HL-60 (cell line): ENCODE measurements at regions not wholly inside any gene's neighbourhood (a gene's known extent, or its start where the extent isn't known, plus 50 kb on each side); places are given as distances from the start of the nearest gene placed in this dataset.

Experiments
- DNase-seq, 2 experiments: peaks; one replicate each; pipeline ENCODE4 v3.0.0-alpha.2; 2010 to 2020; ENCODE audit warnings: low read depth in 1 of 2, low spot score in 1 of 2
- H3K27ac ChIP-seq: fragments of 250-450 bp; sonication (Bioruptor Pico); replicated peaks from 2 replicates; pipeline ENCODE4 v1.5.1; 2020; ENCODE audit warnings: mild to moderate bottlenecking, moderate library complexity
- H3K27me3 ChIP-seq: fragments of 250-450 bp; sonication (Bioruptor Pico); 2 replicates; pipeline ENCODE4 v1.5.1; 2021; ENCODE audit warnings: mild to moderate bottlenecking, moderate library complexity; ENCODE audit not compliant: insufficient read depth, poor library complexity, severe bottlenecking
- H3K4me3 ChIP-seq: replicated peaks from 2 replicates; pipeline ENCODE4 v1.5.1; 2011; ENCODE audit warnings: mild to moderate bottlenecking, control low read depth, low read length; ENCODE audit not compliant: insufficient read depth
- GABPA ChIP-seq: IDR thresholded peaks from 2 replicates; pipeline ENCODE4 v1.6.1; 2012; ENCODE audit warnings: low read depth
- POLR2AphosphoS5 ChIP-seq: IDR thresholded peaks from 2 replicates; pipeline ENCODE4 v1.6.1; 2012; ENCODE audit warnings: low read depth
- SPI1 ChIP-seq: IDR thresholded peaks from 2 replicates; pipeline ENCODE4 v1.6.1; 2012; ENCODE audit warnings: low read depth, mild to moderate bottlenecking, borderline replicate concordance
- TF ChIP-seq, protein P1 (sequence below): IDR thresholded peaks from one replicate; pipeline ENCODE4 v1.5.1; 2011; ENCODE audit warnings: low read length, control low read depth, inconsistent platforms; ENCODE audit not compliant: insufficient read depth
- TF ChIP-seq, protein P2 (sequence below): IDR thresholded peaks from 2 replicates; pipeline ENCODE4 v1.6.1; 2012; ENCODE audit warnings: low read depth; ENCODE audit not compliant: insufficient replicate concordance

DNA sequence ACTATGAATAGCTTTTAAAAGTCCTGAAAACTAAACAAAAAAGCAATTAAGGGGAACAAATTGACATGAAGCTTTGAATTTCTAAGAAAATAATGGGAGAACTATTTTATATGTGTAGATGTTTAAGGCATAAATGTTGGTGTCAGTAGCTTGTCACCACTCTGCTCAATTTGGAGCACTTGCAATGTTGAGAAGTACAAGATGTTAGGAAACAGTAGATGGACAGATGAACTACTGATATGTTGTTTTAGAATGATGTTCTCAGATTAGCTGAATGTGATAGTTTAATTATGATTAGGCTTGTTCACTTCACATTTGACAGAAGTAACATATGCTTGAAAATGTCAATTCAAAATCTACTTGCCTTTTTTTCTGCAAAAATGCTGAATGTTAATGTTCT lies 525.7 kb upstream of the IGFBP7 start:
- TF ChIP-seq, protein P1, sequence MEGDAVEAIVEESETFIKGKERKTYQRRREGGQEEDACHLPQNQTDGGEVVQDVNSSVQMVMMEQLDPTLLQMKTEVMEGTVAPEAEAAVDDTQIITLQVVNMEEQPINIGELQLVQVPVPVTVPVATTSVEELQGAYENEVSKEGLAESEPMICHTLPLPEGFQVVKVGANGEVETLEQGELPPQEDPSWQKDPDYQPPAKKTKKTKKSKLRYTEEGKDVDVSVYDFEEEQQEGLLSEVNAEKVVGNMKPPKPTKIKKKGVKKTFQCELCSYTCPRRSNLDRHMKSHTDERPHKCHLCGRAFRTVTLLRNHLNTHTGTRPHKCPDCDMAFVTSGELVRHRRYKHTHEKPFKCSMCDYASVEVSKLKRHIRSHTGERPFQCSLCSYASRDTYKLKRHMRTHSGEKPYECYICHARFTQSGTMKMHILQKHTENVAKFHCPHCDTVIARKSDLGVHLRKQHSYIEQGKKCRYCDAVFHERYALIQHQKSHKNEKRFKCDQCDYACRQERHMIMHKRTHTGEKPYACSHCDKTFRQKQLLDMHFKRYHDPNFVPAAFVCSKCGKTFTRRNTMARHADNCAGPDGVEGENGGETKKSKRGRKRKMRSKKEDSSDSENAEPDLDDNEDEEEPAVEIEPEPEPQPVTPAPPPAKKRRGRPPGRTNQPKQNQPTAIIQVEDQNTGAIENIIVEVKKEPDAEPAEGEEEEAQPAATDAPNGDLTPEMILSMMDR = no peak
- TF ChIP-seq GABPA = no peak
- no peak for TF ChIP-seq SPI1
- TF ChIP-seq, protein P2, sequence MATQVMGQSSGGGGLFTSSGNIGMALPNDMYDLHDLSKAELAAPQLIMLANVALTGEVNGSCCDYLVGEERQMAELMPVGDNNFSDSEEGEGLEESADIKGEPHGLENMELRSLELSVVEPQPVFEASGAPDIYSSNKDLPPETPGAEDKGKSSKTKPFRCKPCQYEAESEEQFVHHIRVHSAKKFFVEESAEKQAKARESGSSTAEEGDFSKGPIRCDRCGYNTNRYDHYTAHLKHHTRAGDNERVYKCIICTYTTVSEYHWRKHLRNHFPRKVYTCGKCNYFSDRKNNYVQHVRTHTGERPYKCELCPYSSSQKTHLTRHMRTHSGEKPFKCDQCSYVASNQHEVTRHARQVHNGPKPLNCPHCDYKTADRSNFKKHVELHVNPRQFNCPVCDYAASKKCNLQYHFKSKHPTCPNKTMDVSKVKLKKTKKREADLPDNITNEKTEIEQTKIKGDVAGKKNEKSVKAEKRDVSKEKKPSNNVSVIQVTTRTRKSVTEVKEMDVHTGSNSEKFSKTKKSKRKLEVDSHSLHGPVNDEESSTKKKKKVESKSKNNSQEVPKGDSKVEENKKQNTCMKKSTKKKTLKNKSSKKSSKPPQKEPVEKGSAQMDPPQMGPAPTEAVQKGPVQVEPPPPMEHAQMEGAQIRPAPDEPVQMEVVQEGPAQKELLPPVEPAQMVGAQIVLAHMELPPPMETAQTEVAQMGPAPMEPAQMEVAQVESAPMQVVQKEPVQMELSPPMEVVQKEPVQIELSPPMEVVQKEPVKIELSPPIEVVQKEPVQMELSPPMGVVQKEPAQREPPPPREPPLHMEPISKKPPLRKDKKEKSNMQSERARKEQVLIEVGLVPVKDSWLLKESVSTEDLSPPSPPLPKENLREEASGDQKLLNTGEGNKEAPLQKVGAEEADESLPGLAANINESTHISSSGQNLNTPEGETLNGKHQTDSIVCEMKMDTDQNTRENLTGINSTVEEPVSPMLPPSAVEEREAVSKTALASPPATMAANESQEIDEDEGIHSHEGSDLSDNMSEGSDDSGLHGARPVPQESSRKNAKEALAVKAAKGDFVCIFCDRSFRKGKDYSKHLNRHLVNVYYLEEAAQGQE = no peak
- no peak for TF ChIP-seq POLR2AphosphoS5
- H3K4me3 ChIP-seq = no peak overlapping the region
- no peaks in the 10 kb centered on the region for H3K27me3 ChIP-seq
- no peak overlapping the region for H3K27ac ChIP-seq
- DNase-seq = no peak

DNA sequence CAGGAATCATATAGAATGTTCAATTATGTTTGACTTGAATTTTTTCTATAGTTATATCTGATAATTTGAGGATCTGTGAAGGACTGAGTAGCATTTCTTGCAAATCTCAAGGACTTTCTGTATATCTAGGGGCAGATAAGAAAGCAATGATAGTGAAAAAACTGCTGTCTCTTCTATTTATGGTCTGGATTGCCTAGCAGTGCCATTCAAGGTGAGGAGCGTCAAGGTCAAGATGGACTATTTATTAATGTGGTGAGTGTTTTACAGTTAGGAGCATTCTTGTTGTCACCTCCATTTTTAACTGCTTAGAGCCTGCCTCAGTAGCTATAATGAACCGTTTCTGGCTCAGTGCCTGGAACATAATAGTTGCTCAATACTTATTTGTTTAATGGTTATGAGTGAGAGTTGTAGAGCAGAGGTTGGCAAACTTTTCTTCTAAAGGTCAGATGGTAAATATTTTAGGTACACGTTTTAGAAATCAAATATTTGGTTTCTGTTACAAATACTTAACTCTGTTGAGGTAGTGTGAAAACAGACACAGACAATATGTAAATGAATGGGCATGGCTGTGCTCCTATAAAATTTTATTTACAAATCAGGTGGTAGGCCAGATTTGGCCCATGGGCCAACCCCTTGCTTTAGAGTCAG lies 523.2 kb upstream of the IGFBP7 start:
- Histone ChIP-seq H3K27ac (no peak overlapping the region), H3K4me3 (no peak overlapping the region), H3K27me3 (no peaks in the 10 kb centered on the region)
- no peak for TF ChIP-seq POLR2AphosphoS5
- no peak for TF ChIP-seq GABPA
- TF ChIP-seq, protein P1 = no peak
- TF ChIP-seq, protein P2 = no peak
- TF ChIP-seq SPI1 = no peak
- DNase-seq = no peak

DNA sequence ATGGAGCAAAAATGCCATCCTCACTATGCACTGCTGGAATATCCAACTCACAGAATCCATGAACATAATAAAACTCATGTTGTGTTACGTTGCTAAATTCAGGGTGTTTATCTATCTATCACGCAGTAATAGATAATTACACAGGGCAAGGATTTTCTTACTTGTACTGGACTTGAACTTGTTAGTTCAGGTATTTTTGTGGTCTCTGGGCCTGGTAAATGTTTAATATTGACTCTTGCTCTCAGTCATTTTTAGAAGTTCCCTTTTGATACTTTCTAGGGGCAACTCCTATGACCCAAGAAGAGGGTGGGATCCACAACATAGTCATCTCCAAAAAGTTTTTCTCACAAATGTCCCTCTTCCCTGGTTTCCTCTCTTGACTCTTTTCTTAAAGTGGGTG lies 522.4 kb upstream of the IGFBP7 start:
- Histone ChIP-seq H3K27me3 (no peaks in the 10 kb centered on the region), H3K4me3 (no peak overlapping the region), H3K27ac (no peak overlapping the region)
- TF ChIP-seq POLR2AphosphoS5 = no peak
- TF ChIP-seq GABPA = no peak
- TF ChIP-seq SPI1 = no peak
- TF ChIP-seq, protein P1 = no peak
- TF ChIP-seq, protein P2 = no peak
- DNase-seq = no peak
